NCI-H128 (cell line): ENCODE measurements at regions not wholly inside any gene's neighbourhood (a gene's known extent, or its start where the extent isn't known, plus 50 kb on each side); places are given as distances from the start of the nearest gene placed in this dataset.
"Not testable (repeated sequence)": the region's sequence is repeated elsewhere in the genome, so short reads cannot be mapped to it uniquely, and the experiment has no call there.

ENCODE experiments used
- DNase-seq: peaks from one replicate; lab custom pipeline; 2025; ENCODE audit not compliant: unreplicated experiment; lab: John Stamatoyannopoulos, UW

- no peak for DNase-seq
These were observed 237.2 kb downstream of the TOX3 start for GRCh38 chr16:52309446-52310416.

- DNase-seq = no peak
These were observed 238.9 kb downstream of the TOX3 start for GRCh38 chr16:52308051-52308450.

DNA sequence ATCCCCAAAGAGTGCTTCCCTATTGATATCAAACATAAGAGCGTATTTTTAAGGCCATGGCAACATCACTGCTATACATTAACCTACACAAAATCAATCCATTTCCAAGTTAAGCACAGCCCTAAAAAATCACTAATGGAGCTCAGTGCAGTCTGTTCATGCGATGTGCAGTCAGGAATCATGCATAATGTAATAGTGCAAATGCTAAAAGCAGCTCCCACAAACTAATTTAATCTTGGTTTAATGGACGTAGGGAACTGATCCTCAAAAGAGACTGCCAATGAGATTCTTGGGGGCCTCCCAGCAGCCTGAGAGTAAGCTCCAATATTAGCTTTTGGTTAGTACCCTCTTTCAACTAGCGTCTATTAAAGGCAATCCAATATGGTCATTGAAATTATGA, 245.9 kb downstream of the TOX3 start:
- no peak for DNase-seq

- DNase-seq = no peak
These were observed 248.2 kb downstream of the TOX3 start for GRCh38 chr16:52298769-52299168.

- not testable (repeated sequence) for DNase-seq
These were observed 250.1 kb downstream of the TOX3 start for GRCh38 chr16:52296706-52297315.

DNA sequence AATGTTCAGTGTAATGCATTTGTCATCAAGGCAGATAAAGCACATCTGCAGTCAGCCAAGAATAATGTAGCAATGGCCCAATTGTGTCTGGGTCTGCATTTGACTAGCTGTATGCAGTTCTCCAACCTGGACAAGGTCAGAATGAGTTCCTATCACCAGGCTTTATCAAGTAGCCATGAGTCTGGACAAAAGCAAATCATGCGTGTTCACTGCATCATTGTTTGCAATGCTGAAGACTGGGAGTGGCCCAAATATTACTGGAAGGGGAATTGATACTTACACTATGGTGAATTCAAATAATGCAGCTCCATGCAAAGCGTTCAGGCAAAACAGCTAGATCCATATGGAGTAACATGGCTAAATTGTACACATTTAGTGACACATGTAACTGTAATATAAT, 250.9 kb downstream of the TOX3 start:
- DNase-seq = no peak

- no peak for DNase-seq
These were observed 252.3 kb downstream of the TOX3 start for GRCh38 chr16:52294660-52295059.

DNA sequence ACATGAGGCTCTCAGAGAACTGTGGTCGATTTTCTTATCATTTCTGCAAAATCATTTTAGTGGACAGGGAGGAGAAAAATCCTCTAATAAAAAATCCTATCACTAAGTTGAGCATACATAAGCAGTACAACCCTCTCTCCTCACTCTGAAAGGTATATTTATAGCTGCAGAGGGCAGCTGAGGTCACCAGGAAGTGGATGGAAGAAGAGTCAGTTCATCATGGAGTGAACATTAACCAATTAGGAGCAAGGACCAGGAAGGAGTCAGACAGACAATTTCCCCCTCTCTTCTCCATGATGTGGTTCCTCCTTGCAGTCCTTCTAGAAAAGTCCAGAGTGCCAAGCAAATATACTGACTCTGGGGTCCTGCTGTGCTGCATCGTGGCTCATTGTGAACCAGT, 253.7 kb downstream of the TOX3 start:
- DNase-seq = no peak

GRCh38 chr16:52283584-52284375, 263.2 kb downstream of the TOX3 start:
- no peak for DNase-seq

- DNase-seq = no peak
These were observed 263.9 kb downstream of the TOX3 start for GRCh38 chr16:52283018-52283417.

DNA sequence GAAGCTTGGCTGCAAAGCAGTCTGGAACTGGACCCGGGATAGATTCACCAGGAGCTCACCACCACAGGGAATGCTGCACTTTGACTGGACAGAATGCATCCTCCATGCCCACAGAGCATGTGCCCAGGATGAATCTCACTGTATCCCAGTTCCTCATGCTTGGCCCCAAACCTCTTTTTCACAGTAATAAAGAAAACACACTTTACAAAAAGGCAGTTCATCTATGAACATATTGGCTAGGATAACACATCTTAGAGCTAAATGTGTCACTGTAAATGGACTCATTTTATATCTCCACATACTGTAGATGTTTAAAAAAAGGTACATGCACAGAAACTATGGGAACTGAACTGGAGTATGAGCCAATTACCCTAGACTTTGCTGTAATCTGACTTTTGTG, 266.9 kb downstream of the TOX3 start:
- no peak for DNase-seq

- no peak for DNase-seq
These were observed 275.7 kb downstream of the TOX3 start for GRCh38 chr16:52271088-52271750.

GRCh38 chr16:52265446-52265861, 281.5 kb downstream of the TOX3 start:
- peak; percentile 96 for DNase-seq

- no peak for DNase-seq
These were observed 289.4 kb downstream of the TOX3 start for GRCh38 chr16:52257534-52257933.

DNA sequence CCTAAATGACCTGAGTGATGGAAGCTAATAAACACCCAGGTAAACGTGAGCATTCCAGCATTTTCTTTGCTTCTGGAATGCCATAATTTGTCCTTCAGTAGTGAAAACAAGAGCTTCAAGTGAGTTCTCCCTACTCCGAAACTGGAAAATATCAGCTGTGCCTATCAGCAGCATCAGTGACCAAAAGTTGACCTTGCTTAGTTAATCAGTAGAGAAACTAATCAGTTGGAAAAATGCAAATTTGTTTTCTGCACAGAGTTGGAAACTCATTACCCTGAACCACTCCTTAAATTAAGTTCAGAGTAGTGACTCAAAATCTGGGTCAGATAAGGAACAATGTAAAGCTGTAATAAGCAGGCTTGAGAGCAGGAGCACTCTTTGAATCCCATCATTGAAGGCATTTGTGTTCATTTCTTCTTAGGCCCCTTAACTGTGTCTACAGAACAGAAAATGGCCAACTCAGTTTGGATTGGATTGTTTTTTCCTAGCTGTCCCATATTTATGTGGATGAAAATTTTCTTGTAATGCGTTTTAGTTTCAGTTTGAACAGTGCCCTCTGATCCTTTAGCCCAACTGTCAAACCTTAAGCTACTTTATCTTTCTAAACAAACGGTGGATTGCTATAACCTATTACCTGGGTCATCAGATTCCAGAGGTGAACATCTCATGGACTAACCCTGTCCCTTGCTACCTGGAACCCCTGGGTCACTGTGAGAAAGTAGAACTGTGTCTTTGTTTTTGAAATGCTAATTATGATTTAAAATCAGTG, 290.4 kb downstream of the TOX3 start:
- no peak for DNase-seq

- no peak for DNase-seq
These were observed 292.2 kb downstream of the TOX3 start for GRCh38 chr16:52254746-52255145.

GRCh38 chr16:52252680-52253079, 294.3 kb downstream of the TOX3 start:
- DNase-seq = no peak

DNA sequence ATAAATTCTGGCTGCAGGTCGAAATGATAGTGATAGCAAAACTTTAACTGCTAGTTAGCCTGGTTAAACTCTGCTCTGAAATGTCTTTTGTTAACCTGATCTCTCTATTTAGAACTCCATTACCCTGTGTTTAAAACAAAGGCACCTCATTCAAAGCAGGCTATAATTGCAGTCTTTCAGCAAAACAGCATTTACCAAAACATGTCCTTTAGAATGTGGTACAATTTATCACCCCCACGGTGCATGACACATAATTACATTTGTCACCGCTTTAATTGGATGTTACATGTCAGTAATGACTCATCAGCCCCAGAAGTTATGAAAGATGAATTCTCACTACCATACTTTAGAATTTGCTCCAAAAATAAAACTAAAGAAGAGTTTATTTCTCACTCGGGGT, 295.4 kb downstream of the TOX3 start:
- DNase-seq = no peak

DNA sequence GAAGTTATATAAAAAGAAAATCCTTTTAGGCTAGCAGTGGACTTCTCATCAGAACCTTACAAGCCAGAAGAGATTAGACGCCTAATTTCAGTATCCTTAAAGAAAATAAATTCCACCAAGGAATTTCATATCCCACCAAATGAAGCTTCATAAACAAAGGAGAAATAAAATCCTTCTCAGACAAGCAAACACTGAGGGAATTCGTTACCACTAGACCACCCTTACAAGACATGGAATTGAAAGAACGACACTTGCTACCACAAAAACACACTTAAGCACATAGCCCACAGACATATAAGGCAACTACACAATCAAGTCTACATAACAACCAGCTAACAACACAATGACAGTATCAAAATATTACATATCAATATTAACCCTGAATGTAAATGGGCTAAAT, 299.2 kb downstream of the TOX3 start:
- DNase-seq = no peak

- DNase-seq = no peak
These were observed 308.2 kb downstream of the TOX3 start for GRCh38 chr16:52238710-52239109.
